H1 (cell line): ENCODE measurements at regions not wholly inside any gene's neighbourhood (a gene's known extent, or its start where the extent isn't known, plus 50 kb on each side); places are given as distances from the start of the nearest gene placed in this dataset.

ENCODE experiments used
- CTCF ChIA-PET: fragments of 300-600 bp; sonication (Branson Sonifier 250); formaldehyde crosslinking; loops from one replicate; lab custom pipeline; 2021; ENCODE audit not compliant: partially characterized antibody; lab: Charles Lee
- POLR2A ChIA-PET: fragments of 300-600 bp; sonication (Branson Sonifier 250); formaldehyde crosslinking; loops from one replicate; lab custom pipeline; 2021; ENCODE audit warnings: inconsistent platforms; ENCODE audit not compliant: partially characterized antibody; lab: Charles Lee
- DNase-seq, 2 experiments: peaks; one replicate each; pipeline versions ENCODE4 v3.0.0 to v3.0.0-alpha.2; 2010 to 2022; ENCODE audit warnings: low spot score in 2 of 2, low read depth in 1 of 2, mixed read lengths in 1 of 2
- FAIRE-seq: peaks from 2 replicates; lab custom pipeline; 2011; peaks lifted over from hg19 to GRCh38; lab: Jason Lieb, UNC
- H2AFZ ChIP-seq: 2 replicates; pipeline ENCODE4 v1.8.1; 2012; ENCODE audit warnings: low read length, inconsistent platforms
- H2AK5ac ChIP-seq: 2 replicates; pipeline ENCODE4 v1.6.1; 2013; ENCODE audit warnings: low read depth, low read length
- H2BK120ac ChIP-seq: replicated peaks from 2 replicates; pipeline ENCODE3; 2013; ENCODE audit warnings: low read depth, low read length, inconsistent platforms
- H2BK12ac ChIP-seq: 2 replicates; pipeline ENCODE4 v1.6.1; 2013; ENCODE audit warnings: low read depth, low read length
- H2BK15ac ChIP-seq: 2 replicates; pipeline ENCODE4 v1.6.1; 2013; ENCODE audit warnings: low read length
- H2BK20ac ChIP-seq: 2 replicates; pipeline ENCODE4 v1.6.1; 2013; ENCODE audit warnings: low read length
- H2BK5ac ChIP-seq: 2 replicates; pipeline ENCODE4 v1.6.1; 2013; ENCODE audit warnings: low read depth, low read length
- H3K14ac ChIP-seq: 2 replicates; pipeline ENCODE4 v1.6.1; 2013; ENCODE audit warnings: inconsistent platforms; ENCODE audit not compliant: insufficient read length
- H3K18ac ChIP-seq: 2 replicates; pipeline ENCODE4 v1.6.1; 2013; ENCODE audit warnings: low read length; ENCODE audit errors: extremely low read depth
- H3K23ac ChIP-seq: 2 replicates; pipeline ENCODE4 v1.6.1; 2013; ENCODE audit warnings: inconsistent platforms; ENCODE audit not compliant: insufficient read length
- H3K23me2 ChIP-seq: 2 replicates; pipeline ENCODE4 v1.6.1; 2013; ENCODE audit warnings: low read depth, low read length
- H3K27ac ChIP-seq: 2 replicates; pipeline ENCODE4 v1.6.1; 2011; ENCODE audit warnings: low read depth, low read length, inconsistent platforms
- H3K27me3 ChIP-seq, 4 experiments: replicated peaks in 1 of 4; 1 replicate in 1 of 4; 2 replicates in 3 of 4; pipeline versions ENCODE4 v1.6.1 to v1.8.1; 2011 to 2013; ENCODE audit warnings: low read length in 3 of 4, mild to moderate bottlenecking in 3 of 4, inconsistent platforms in 2 of 4, mixed read lengths in 2 of 4, moderate library complexity in 1 of 4; ENCODE audit not compliant: control insufficient read depth in 3 of 4, insufficient read depth in 3 of 4; ENCODE audit errors: extremely low read depth in 1 of 4
- H3K36me3 ChIP-seq, 4 experiments: 2 replicates each; pipeline versions ENCODE4 v1.6.1 to v1.8.1; 2011 to 2013; ENCODE audit warnings: mild to moderate bottlenecking in 4 of 4, low read length in 3 of 4, moderate library complexity in 2 of 4, control low read depth in 1 of 4, inconsistent platforms in 1 of 4; ENCODE audit not compliant: insufficient read depth in 4 of 4, control insufficient read depth in 2 of 4
- H3K4ac ChIP-seq: replicated peaks from 2 replicates; pipeline ENCODE3; 2013; ENCODE audit warnings: low read length, low read depth, mixed read lengths, inconsistent platforms; ENCODE audit not compliant: insufficient read length
- H3K4me1 ChIP-seq, 4 experiments: replicated peaks in 1 of 4; 1 replicate in 1 of 4; 2 replicates in 3 of 4; pipeline versions ENCODE4 v1.6.1 to v1.8.1; 2011 to 2013; ENCODE audit warnings: low read length in 3 of 4, inconsistent platforms in 2 of 4, mixed read lengths in 1 of 4; ENCODE audit not compliant: insufficient read depth in 4 of 4, control insufficient read depth in 3 of 4
- H3K4me2 ChIP-seq, 2 experiments: 2 replicates each; pipeline versions ENCODE4 v1.6.1 to v1.8.1; 2011 to 2013; ENCODE audit warnings: low read depth in 2 of 2, low read length in 2 of 2, control low read depth in 1 of 2, inconsistent platforms in 1 of 2, mild to moderate bottlenecking in 1 of 2; ENCODE audit not compliant: insufficient read depth in 1 of 2
- H3K4me3 ChIP-seq, 4 experiments: fragments of 200-600, 300-600 bp in 1 of 4; sonication (generic), shearing (Covaris generic), sonication (Bioruptor Twin) in 1 of 4; 2 replicates each; pipeline versions ENCODE4 v1.5.1 to v1.8.1; 2011 to 2016; ENCODE audit warnings: low read length in 4 of 4, low read depth in 3 of 4, control low read depth in 2 of 4, inconsistent platforms in 2 of 4, mild to moderate bottlenecking in 2 of 4, mixed read lengths in 1 of 4, moderate library complexity in 1 of 4; ENCODE audit not compliant: insufficient read depth in 2 of 4; ENCODE audit errors: extremely low read depth in 1 of 4
- H3K56ac ChIP-seq: replicated peaks from 2 replicates; pipeline ENCODE3; 2013; ENCODE audit warnings: low read depth, mild to moderate bottlenecking, mixed read lengths, low read length, inconsistent platforms; ENCODE audit not compliant: insufficient read length
- H3K79me1 ChIP-seq: 2 replicates; pipeline ENCODE4 v1.6.1; 2013; ENCODE audit warnings: low read depth, low read length, control low read depth
- H3K79me2 ChIP-seq, 2 experiments: 2 replicates each; pipeline versions ENCODE4 v1.6.1 to v1.8.1; 2012 to 2013; ENCODE audit warnings: low read length in 2 of 2, mild to moderate bottlenecking in 2 of 2, inconsistent platforms in 1 of 2; ENCODE audit not compliant: insufficient read depth in 2 of 2, control insufficient read depth in 1 of 2
- H3K9ac ChIP-seq, 4 experiments: replicated peaks in 1 of 4; 1 replicate in 1 of 4; 2 replicates in 3 of 4; pipeline versions ENCODE4 v1.6.1 to v1.8.1; 2011 to 2013; ENCODE audit warnings: low read depth in 3 of 4, low read length in 3 of 4, control low read depth in 2 of 4, mild to moderate bottlenecking in 2 of 4, moderate library complexity in 2 of 4, inconsistent platforms in 1 of 4; ENCODE audit errors: extremely low read depth in 1 of 4
- H3K9me3 ChIP-seq, 2 experiments: 2 replicates each; pipeline versions ENCODE4 v1.6.1 to v1.8.1; 2012 to 2013; ENCODE audit warnings: mild to moderate bottlenecking in 2 of 2, moderate library complexity in 2 of 2, control low read depth in 1 of 2, inconsistent platforms in 1 of 2, low read depth in 1 of 2, low read length in 1 of 2, mixed read lengths in 1 of 2; ENCODE audit not compliant: insufficient read depth in 2 of 2
- H4K20me1 ChIP-seq, 2 experiments: replicated peaks in 1 of 2; 2 replicates each; pipeline versions ENCODE3 to v1.8.1; 2011 to 2013; ENCODE audit warnings: inconsistent platforms in 2 of 2, low read length in 2 of 2, mild to moderate bottlenecking in 1 of 2; ENCODE audit not compliant: insufficient read depth in 2 of 2, control insufficient read depth in 1 of 2
- H4K5ac ChIP-seq: 2 replicates; pipeline ENCODE4 v1.6.1; 2013; ENCODE audit warnings: low read length, low read depth, mixed read lengths, inconsistent platforms; ENCODE audit not compliant: insufficient read length
- H4K8ac ChIP-seq: 2 replicates; pipeline ENCODE4 v1.8.0; 2013; ENCODE audit warnings: mild to moderate bottlenecking, moderate library complexity, low read length, inconsistent platforms; ENCODE audit not compliant: insufficient read depth; ENCODE audit errors: extremely low read depth
- H4K91ac ChIP-seq: replicated peaks from 2 replicates; pipeline ENCODE3; 2013; ENCODE audit warnings: low read length, mixed read lengths, inconsistent platforms; ENCODE audit not compliant: insufficient read length
- ATF2 ChIP-seq: IDR thresholded peaks from 2 replicates; pipeline ENCODE4 v1.6.1; 2012; ENCODE audit warnings: low read length, inconsistent platforms
- BACH1 ChIP-seq: IDR thresholded peaks from 2 replicates; pipeline ENCODE4 v1.6.1; 2012; ENCODE audit warnings: low read length, improper control_type of control experiment
- CHD1 ChIP-seq: IDR thresholded peaks from 2 replicates; pipeline ENCODE4 v1.6.1; 2012; ENCODE audit warnings: low read depth, low read length, improper control_type of control experiment
- CTBP2 ChIP-seq: IDR thresholded peaks from 2 replicates; pipeline ENCODE4 v1.7.0; 2011; ENCODE audit warnings: borderline replicate concordance, mild to moderate bottlenecking, moderate library complexity, mixed read lengths, low read length; ENCODE audit not compliant: insufficient read depth, insufficient read length
- FOSL1 ChIP-seq: IDR thresholded peaks from 2 replicates; pipeline ENCODE4 v1.6.1; 2011; ENCODE audit warnings: mild to moderate bottlenecking, low read depth, low read length, moderate library complexity; ENCODE audit not compliant: insufficient read depth
- HDAC6 ChIP-seq: IDR thresholded peaks from one replicate; pipeline ENCODE4 v1.7.1; 2012; ENCODE audit warnings: low read depth, mild to moderate bottlenecking, inconsistent platforms, low read length, moderate library complexity
- KDM4A ChIP-seq: IDR thresholded peaks from one replicate; pipeline ENCODE4 v1.7.1; 2012; ENCODE audit warnings: low read depth, mild to moderate bottlenecking, moderate library complexity, low read length, inconsistent platforms; ENCODE audit not compliant: severe bottlenecking
- MAFK ChIP-seq: IDR thresholded peaks from 2 replicates; pipeline ENCODE4 v1.6.1; 2012; ENCODE audit warnings: low read depth, mild to moderate bottlenecking, improper control_type of control experiment, low read length
- RBBP5 ChIP-seq: IDR thresholded peaks from 2 replicates; pipeline ENCODE4 v1.7.1; 2012; ENCODE audit warnings: low read depth, mild to moderate bottlenecking, inconsistent platforms, low read length, moderate library complexity, borderline replicate concordance
- RFX5 ChIP-seq: IDR thresholded peaks from 2 replicates; pipeline ENCODE4 v1.6.1; 2011; ENCODE audit warnings: low read depth, low read length, improper control_type of control experiment, borderline replicate concordance
- SP4 ChIP-seq: IDR thresholded peaks from 2 replicates; pipeline ENCODE4 v1.6.1; 2012; ENCODE audit warnings: low read length, inconsistent platforms
- TAF1 ChIP-seq: IDR thresholded peaks from 2 replicates; pipeline ENCODE4 v1.6.1; 2011; ENCODE audit warnings: mild to moderate bottlenecking, low read depth, low read length
- YY1 ChIP-seq: IDR thresholded peaks from 2 replicates; pipeline ENCODE4 v1.6.1; 2011; ENCODE audit warnings: low read depth, mild to moderate bottlenecking, low read length
- WGBS, 2 experiments: shearing (Covaris generic) in 1 of 2; methylation state at CpG; one replicate each; pipeline versions ENCODE4 v1.1.6 to v1.1.7; 2013 to 2015; ENCODE audit warnings: low lambda C conversion rate in 2 of 2, mixed read lengths in 2 of 2, inconsistent platforms in 1 of 2, low coverage in 1 of 2, missing lambda C conversion rate in 1 of 2; ENCODE audit not compliant: insufficient replicate concordance in 2 of 2, insufficient coverage in 1 of 2, insufficient read length in 1 of 2; ENCODE audit errors: extremely low coverage in 1 of 2, missing lambda C conversion rate in 1 of 2; 5-methylcytosine and 5-hydroxymethylcytosine counted together

- Histone ChIP-seq H4K20me1 (no peaks in the 10 kb centered on the region), H2BK15ac (no peak overlapping the region), H3K79me2 (no peaks in the 10 kb centered on the region), H3K9me3 (peaks cover 5 to 8% of the 10 kb centered on the region in 2 experiments; a peak in 1 of 4 replicates), H2AFZ (no peak overlapping the region), H3K23ac (no peak overlapping the region), H3K9ac (no peak overlapping the region), H3K14ac (no peak overlapping the region), H2BK120ac (no peak overlapping the region), H3K23me2 (no peaks in the 10 kb centered on the region; the same call in 1 of the 2 replicates), H3K4me2 (no peak overlapping the region), H4K8ac (no peak overlapping the region), H2BK20ac (no peak overlapping the region), H4K5ac (no peak overlapping the region), H3K56ac (no peak overlapping the region), H3K27me3 (no peaks in the 10 kb centered on the region), H3K36me3 (no peaks in the 10 kb centered on the region), H4K91ac (no peak overlapping the region), H3K79me1 (no peaks in the 10 kb centered on the region), H3K27ac (no peak overlapping the region), H3K18ac (no peak overlapping the region), H2BK12ac (no peak overlapping the region), H3K4me3 (no peak overlapping the region), H3K4ac (no peak overlapping the region), H2AK5ac (no peak overlapping the region), H3K4me1 (no peaks in the 10 kb centered on the region), H2BK5ac (no peak overlapping the region)
- ChIA-PET POLR2A (no interaction called here), CTCF (interaction anchor here (0.7 to 7.0 kb wide), 6 partner anchors 10 to 144 kb away, joined by 3 to 63 read pairs (median 4); no protein-coding TSS in a partner anchor)
- DNase-seq (no peak), FAIRE-seq (no peak)
- WGBS, 2 experiments, result 88% methylated on average over 4 of the region's 4 CpGs; no CpG with 5 or more reads in 1 of the 2 experiments
- no peak for TF ChIP-seq HDAC6
- no peak for TF ChIP-seq CTBP2
- no peak for TF ChIP-seq SP4
- no peak for TF ChIP-seq FOSL1
- no peak for TF ChIP-seq ATF2
- TF ChIP-seq YY1, result no peak
- no peak for TF ChIP-seq KDM4A
- no peak for TF ChIP-seq BACH1
- no peak for TF ChIP-seq RFX5
- TF ChIP-seq RBBP5, result no peak
- no peak for TF ChIP-seq CHD1
- TF ChIP-seq TAF1, result no peak
- no peak for TF ChIP-seq MAFK
These were observed 76.6 kb downstream of the CHRD start for GRCh38 chr3:184456476-184456875.
